Left renal pelvis (tissue), 4 donors: ENCODE measurements at regions not wholly inside any gene's neighbourhood (a gene's known extent, or its start where the extent isn't known, plus 50 kb on each side); places are given as distances from the start of the nearest gene placed in this dataset.
A peak's percentile ranks its signal among the peaks of the same experiment; 100 is the strongest.

ENCODE experiments used
- DNase-seq, 4 donors: peaks; one replicate each; pipeline ENCODE4 v3.0.0-alpha.2; 2013; ENCODE audit warnings: low read depth in 4 of 4, low spot score in 3 of 4

- no peak for DNase-seq
These were observed 66.9 kb upstream of the CDH4 start for GRCh38 chr20:61185181-61185580.

- DNase-seq, result no peak
These were observed 66.0 kb upstream of the CDH4 start for GRCh38 chr20:61185841-61186601.

- DNase-seq, result no peak
These were observed 65.1 kb upstream of the CDH4 start for GRCh38 chr20:61186771-61187472.

GRCh38 chr20:61189534-61189933, 62.5 kb upstream of the CDH4 start:
- no peak for DNase-seq

GRCh38 chr20:61191096-61191495, 61.0 kb upstream of the CDH4 start:
- DNase-seq, result no peak

- DNase-seq, result peak in 2 of 4 donors; percentile 10 to 11
These were observed 59.6 kb upstream of the CDH4 start for GRCh38 chr20:61192337-61192950.

- DNase-seq, result no peak
These were observed 58.9 kb upstream of the CDH4 start for GRCh38 chr20:61193164-61193563.
